Smooth muscle cell (in vitro differentiated cells): ENCODE measurements at regions not wholly inside any gene's neighbourhood (a gene's known extent, or its start where the extent isn't known, plus 50 kb on each side); places are given as distances from the start of the nearest gene placed in this dataset.

ENCODE experiments used
- DNase-seq: peaks from one replicate; lab custom pipeline; 2025; ENCODE audit not compliant: unreplicated experiment; lab: John Stamatoyannopoulos, UW
- H2AFZ ChIP-seq: fragments of 200-600 bp; sonication (generic); 2 replicates; pipeline ENCODE4 v1.6.0; 2016; ENCODE audit warnings: antibody characterized with exemption, low read depth, mild to moderate bottlenecking
- H3F3A ChIP-seq: fragments of 200-600 bp; sonication (generic); 2 replicates; pipeline ENCODE4 v1.6.0; 2017; ENCODE audit warnings: antibody characterized with exemption, low read depth
- H3K27ac ChIP-seq: fragments of 200-600 bp; sonication (generic); 2 replicates; pipeline ENCODE4 v1.5.1; 2016; ENCODE audit warnings: low read depth, mild to moderate bottlenecking
- H3K27me3 ChIP-seq: fragments of 200-600 bp; sonication (generic); 2 replicates; pipeline ENCODE4 v1.6.1; 2016; ENCODE audit warnings: low read depth, mild to moderate bottlenecking
- H3K36me3 ChIP-seq: fragments of 200-600 bp; sonication (generic); 2 replicates; pipeline ENCODE4 v1.5.1; 2016; ENCODE audit warnings: low read depth
- H3K4me1 ChIP-seq: fragments of 200-600 bp; sonication (generic); 2 replicates; pipeline ENCODE4 v1.5.1; 2016; ENCODE audit warnings: low read depth
- H3K4me2 ChIP-seq: fragments of 200-600 bp; sonication (generic); 2 replicates; pipeline ENCODE4 v1.6.0; 2016; ENCODE audit warnings: mild to moderate bottlenecking
- H3K4me3 ChIP-seq: fragments of 200-600 bp; sonication (generic); 2 replicates; pipeline ENCODE4 v1.5.1; 2016; ENCODE audit warnings: mild to moderate bottlenecking
- H3K79me2 ChIP-seq: fragments of 200-600 bp; sonication (generic); 2 replicates; pipeline ENCODE4 v1.6.0; 2016; ENCODE audit warnings: low read depth, mild to moderate bottlenecking
- H3K9ac ChIP-seq: fragments of 200-600 bp; sonication (generic); 2 replicates; pipeline ENCODE4 v1.6.0; 2016; ENCODE audit warnings: low read depth
- H3K9me3 ChIP-seq: fragments of 200-600 bp; sonication (generic); replicated peaks from 2 replicates; pipeline ENCODE4 v1.5.1; 2016; ENCODE audit warnings: low read depth
- H4K20me1 ChIP-seq: fragments of 200-600 bp; sonication (generic); 2 replicates; pipeline ENCODE4 v1.6.0; 2016; ENCODE audit warnings: low read depth
- CTCF ChIP-seq: fragments of 200-600 bp; sonication (generic); IDR thresholded peaks from 2 replicates; pipeline ENCODE4 v1.5.1; 2017; ENCODE audit warnings: borderline replicate concordance, mild to moderate bottlenecking, antibody characterized with exemption; ENCODE audit not compliant: insufficient read depth, poor library complexity, severe bottlenecking
- WGBS: methylation state at CpG from one replicate; pipeline ENCODE4 v1.1.7; 2016; ENCODE audit warnings: low lambda C conversion rate; 5-methylcytosine and 5-hydroxymethylcytosine counted together

- no peaks in the 10 kb centered on the region for H3K27me3 ChIP-seq
- H3K9me3 ChIP-seq: no peaks in the 10 kb centered on the region
- no peak overlapping the region for H3K4me2 ChIP-seq
- no peaks in the 10 kb centered on the region for H4K20me1 ChIP-seq
- no peak for DNase-seq
- H3K27ac ChIP-seq: no peak overlapping the region
- WGBS: 75% methylated on average over 5 of the region's 5 CpGs
- H3K36me3 ChIP-seq: no peaks in the 10 kb centered on the region
- no peak for TF ChIP-seq CTCF
- no peak overlapping the region for H3K4me3 ChIP-seq
- H3F3A ChIP-seq: no peaks in the 10 kb centered on the region
- no peak overlapping the region for H2AFZ ChIP-seq
- H3K4me1 ChIP-seq: no peaks in the 10 kb centered on the region
- no peak overlapping the region for H3K9ac ChIP-seq
- no peaks in the 10 kb centered on the region for H3K79me2 ChIP-seq
Observed at GRCh38 chr4:81626851-81627250, 155.1 kb upstream of the RASGEF1B start.

- no peak for TF ChIP-seq CTCF
- H3K27me3 ChIP-seq: no peaks in the 10 kb centered on the region
- no peaks in the 10 kb centered on the region for H3F3A ChIP-seq
- DNase-seq: no peak
- H3K9me3 ChIP-seq: no peaks in the 10 kb centered on the region
- no peaks in the 10 kb centered on the region for H3K36me3 ChIP-seq
- H4K20me1 ChIP-seq: no peaks in the 10 kb centered on the region
- no peak overlapping the region for H3K9ac ChIP-seq
- H3K79me2 ChIP-seq: no peaks in the 10 kb centered on the region
- no peak overlapping the region for H2AFZ ChIP-seq
- no peak overlapping the region for H3K4me2 ChIP-seq
- H3K27ac ChIP-seq: no peak overlapping the region
- 94% methylated on average over 4 of the region's 4 CpGs for WGBS
- no peaks in the 10 kb centered on the region for H3K4me1 ChIP-seq
- no peak overlapping the region for H3K4me3 ChIP-seq
Observed at GRCh38 chr4:81625422-81626417, 154.0 kb upstream of the RASGEF1B start.

GRCh38 chr4:81623434-81623833 is 151.7 kb upstream of the RASGEF1B start:
- Histone ChIP-seq H3K79me2 (no peaks in the 10 kb centered on the region), H3K9me3 (no peaks in the 10 kb centered on the region), H3F3A (no peaks in the 10 kb centered on the region), H3K27ac (no peak overlapping the region), H4K20me1 (no peaks in the 10 kb centered on the region), H3K4me2 (no peak overlapping the region), H3K9ac (no peak overlapping the region), H3K4me1 (no peaks in the 10 kb centered on the region), H3K4me3 (no peak overlapping the region), H2AFZ (no peak overlapping the region), H3K27me3 (no peaks in the 10 kb centered on the region), H3K36me3 (no peaks in the 10 kb centered on the region)
- no peak for DNase-seq
- no peak for TF ChIP-seq CTCF
- 50% methylated on average over 2 of the region's 2 CpGs for WGBS
